ENCODE measurements at regions not wholly inside any gene's neighbourhood (a gene's known extent, or its start where the extent isn't known, plus 50 kb on each side); places are given as distances from the start of the nearest gene placed in this dataset.

GRCh38 chr5:75907651-75908050 lies 175.5 kb upstream of the SV2C start:
- H3K27ac ChIP-seq (ENCODE audit: control insufficient read depth, insufficient read depth, low read length), result no peak overlapping the region
- no peak overlapping the region for H2AFZ ChIP-seq (ENCODE audit: control insufficient read depth, low read length)
- TF ChIP-seq EZH2 (IDR thresholded peaks at IDR 0.05; ENCODE audit: low read length), result no peak
- TF ChIP-seq, protein P1, sequence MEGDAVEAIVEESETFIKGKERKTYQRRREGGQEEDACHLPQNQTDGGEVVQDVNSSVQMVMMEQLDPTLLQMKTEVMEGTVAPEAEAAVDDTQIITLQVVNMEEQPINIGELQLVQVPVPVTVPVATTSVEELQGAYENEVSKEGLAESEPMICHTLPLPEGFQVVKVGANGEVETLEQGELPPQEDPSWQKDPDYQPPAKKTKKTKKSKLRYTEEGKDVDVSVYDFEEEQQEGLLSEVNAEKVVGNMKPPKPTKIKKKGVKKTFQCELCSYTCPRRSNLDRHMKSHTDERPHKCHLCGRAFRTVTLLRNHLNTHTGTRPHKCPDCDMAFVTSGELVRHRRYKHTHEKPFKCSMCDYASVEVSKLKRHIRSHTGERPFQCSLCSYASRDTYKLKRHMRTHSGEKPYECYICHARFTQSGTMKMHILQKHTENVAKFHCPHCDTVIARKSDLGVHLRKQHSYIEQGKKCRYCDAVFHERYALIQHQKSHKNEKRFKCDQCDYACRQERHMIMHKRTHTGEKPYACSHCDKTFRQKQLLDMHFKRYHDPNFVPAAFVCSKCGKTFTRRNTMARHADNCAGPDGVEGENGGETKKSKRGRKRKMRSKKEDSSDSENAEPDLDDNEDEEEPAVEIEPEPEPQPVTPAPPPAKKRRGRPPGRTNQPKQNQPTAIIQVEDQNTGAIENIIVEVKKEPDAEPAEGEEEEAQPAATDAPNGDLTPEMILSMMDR (optimal IDR thresholded peaks at IDR 0.05 in 1 of 3, IDR thresholded peaks at IDR 0.05 in 1 of 3, conservative IDR thresholded peaks at IDR 0.05 in 1 of 3; ENCODE audit: extremely low read depth in 1 of 3, insufficient read depth in 2 of 3, low read length in 3 of 3), result no peak
- no peaks in the 10 kb centered on the region for H3K9me1 ChIP-seq (ENCODE audit: control insufficient read depth, extremely low read depth, insufficient read depth, low read length)
- no peak for FAIRE-seq
- no peaks in the 10 kb centered on the region for H3K9me3 ChIP-seq (ENCODE audit: control insufficient read depth, low read depth, low read length)
- H3K9ac ChIP-seq (ENCODE audit: control insufficient read depth, extremely low read depth, insufficient read depth, low read length), result no peak overlapping the region
- dilution Hi-C loops (cut with MboI; ENCODE audit: extremely low pct_ligation_motif_present, low sequenced_read_pairs), result no loop called here
- H3K36me3 ChIP-seq (ENCODE audit: control insufficient read depth in 2 of 2, extremely low read depth in 1 of 2, insufficient read depth in 2 of 2, low read length in 2 of 2), result no peaks in the 10 kb centered on the region
- H3K4me2 ChIP-seq (ENCODE audit: control insufficient read depth, extremely low read depth, insufficient read depth, low read depth, low read length), result no peak overlapping the region
- H3K4me3 ChIP-seq (ENCODE audit: control insufficient read depth in 2 of 3, extremely low read depth in 1 of 3, insufficient read depth in 2 of 3, low read depth in 1 of 3, low read length in 3 of 3), result no peak overlapping the region
- no peak for DNase-seq (ENCODE audit: low read depth, low spot score)
- H4K20me1 ChIP-seq (ENCODE audit: control insufficient read depth, extremely low read depth, insufficient read depth, low read length), result no peaks in the 10 kb centered on the region
- H3K4me1 ChIP-seq (ENCODE audit: control insufficient read depth, extremely low read depth, insufficient read depth, low read length), result no peaks in the 10 kb centered on the region
- no peaks in the 10 kb centered on the region for H3K79me2 ChIP-seq (ENCODE audit: control insufficient read depth, insufficient read depth, low read length)
- H3K27me3 ChIP-seq (ENCODE audit: control insufficient read depth, extremely low read depth, insufficient read depth, low read length), result no peaks in the 10 kb centered on the region

DNA sequence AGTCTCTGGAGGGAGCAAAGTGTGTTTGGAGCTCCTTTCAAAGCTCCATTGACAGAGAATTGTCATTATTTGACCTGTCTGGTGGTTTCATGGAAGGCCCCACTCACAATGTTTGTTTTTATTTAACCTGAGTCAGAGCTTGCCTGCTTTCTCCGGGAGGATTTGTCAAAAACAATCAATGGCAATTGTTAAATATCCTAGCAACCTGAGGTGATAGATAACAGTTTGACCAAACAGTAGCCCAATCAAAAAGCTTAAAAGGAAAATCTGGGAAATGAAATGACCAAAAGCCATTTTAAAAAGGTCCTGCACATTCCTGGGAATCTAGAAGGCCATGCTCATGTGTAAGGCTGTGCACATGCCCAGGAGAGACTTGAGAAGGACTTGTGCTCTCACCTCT lies 177.2 kb upstream of the POC5 start:
- Histone ChIP-seq H3K79me2 (ENCODE audit: control insufficient read depth, insufficient read depth, low read length) (no peaks in the 10 kb centered on the region), H3K27me3 (ENCODE audit: control insufficient read depth, extremely low read depth, insufficient read depth, low read length) (no peaks in the 10 kb centered on the region), H3K9ac (ENCODE audit: control insufficient read depth, extremely low read depth, insufficient read depth, low read length) (no peak overlapping the region), H3K9me3 (ENCODE audit: control insufficient read depth, low read depth, low read length) (no peaks in the 10 kb centered on the region), H2AFZ (ENCODE audit: control insufficient read depth, low read length) (no peak overlapping the region), H4K20me1 (ENCODE audit: control insufficient read depth, extremely low read depth, insufficient read depth, low read length) (no peaks in the 10 kb centered on the region), H3K36me3 (ENCODE audit: control insufficient read depth in 2 of 2, extremely low read depth in 1 of 2, insufficient read depth in 2 of 2, low read length in 2 of 2) (no peaks in the 10 kb centered on the region), H3K27ac (ENCODE audit: control insufficient read depth, insufficient read depth, low read length) (no peak overlapping the region), H3K9me1 (ENCODE audit: control insufficient read depth, extremely low read depth, insufficient read depth, low read length) (no peaks in the 10 kb centered on the region), H3K4me2 (ENCODE audit: control insufficient read depth, extremely low read depth, insufficient read depth, low read depth, low read length) (no peak overlapping the region), H3K4me1 (ENCODE audit: control insufficient read depth, extremely low read depth, insufficient read depth, low read length) (no peaks in the 10 kb centered on the region), H3K4me3 (ENCODE audit: control insufficient read depth in 2 of 3, extremely low read depth in 1 of 3, insufficient read depth in 2 of 3, low read depth in 1 of 3, low read length in 3 of 3) (no peak overlapping the region)
- DNase-seq (ENCODE audit: low read depth, low spot score) (no peak), FAIRE-seq (no peak)
- TF ChIP-seq, protein P1 (optimal IDR thresholded peaks at IDR 0.05 in 1 of 3, IDR thresholded peaks at IDR 0.05 in 1 of 3, conservative IDR thresholded peaks at IDR 0.05 in 1 of 3; ENCODE audit: extremely low read depth in 1 of 3, insufficient read depth in 2 of 3, low read length in 3 of 3), result no peak
- TF ChIP-seq EZH2 (IDR thresholded peaks at IDR 0.05; ENCODE audit: low read length), result no peak
- dilution Hi-C loops (cut with MboI; ENCODE audit: extremely low pct_ligation_motif_present, low sequenced_read_pairs), result no loop called here

Measured in keratinocyte (primary cell).